ENCODE measurements at regions not wholly inside any gene's neighbourhood (a gene's known extent, or its start where the extent isn't known, plus 50 kb on each side); places are given as distances from the start of the nearest gene placed in this dataset.
"Not testable (repeated sequence)": the region's sequence is repeated elsewhere in the genome, so short reads cannot be mapped to it uniquely, and the experiment has no call there.

DNA sequence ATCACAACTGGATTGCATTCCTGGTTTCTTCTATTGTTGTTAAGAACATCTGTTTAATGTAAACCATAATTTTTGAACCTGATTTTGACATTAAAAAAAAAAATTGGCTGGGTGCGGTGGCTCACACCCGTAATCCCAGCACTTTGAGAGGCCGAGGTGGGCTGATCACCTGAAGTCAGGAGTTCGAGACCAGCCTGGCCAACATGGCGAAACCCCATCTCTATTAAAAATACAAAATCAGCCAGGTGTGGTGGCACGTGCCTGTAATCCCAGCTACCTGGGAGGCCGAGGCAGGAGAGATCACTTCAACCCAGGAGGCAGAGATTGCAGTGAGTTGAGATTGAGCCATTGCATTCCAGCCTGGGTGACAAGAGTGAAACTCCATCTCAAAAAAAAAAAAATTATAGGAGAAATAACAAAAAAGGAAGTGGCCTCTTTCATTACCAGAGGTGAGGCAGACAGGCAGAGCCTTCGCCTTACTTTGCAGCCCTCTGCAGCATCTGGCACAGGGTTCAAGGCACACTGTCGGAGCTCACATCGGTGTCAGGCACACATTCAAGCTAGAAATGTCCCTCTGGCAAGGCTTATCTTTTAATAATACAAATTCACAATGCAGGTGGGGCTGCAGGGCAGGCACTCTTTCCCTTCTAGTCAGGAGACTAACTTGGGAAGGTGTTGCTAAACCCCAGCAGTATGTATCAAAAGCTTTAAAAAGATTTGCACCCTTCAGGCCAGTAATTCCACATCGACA is 108.5 kb downstream of the TUBA3C start:
- not testable (repeated sequence) for H3K27me3 Mint-ChIP-seq (ENCODE audit: insufficient read depth); H3K4me1 Mint-ChIP-seq (ENCODE audit: low read depth)

DNA sequence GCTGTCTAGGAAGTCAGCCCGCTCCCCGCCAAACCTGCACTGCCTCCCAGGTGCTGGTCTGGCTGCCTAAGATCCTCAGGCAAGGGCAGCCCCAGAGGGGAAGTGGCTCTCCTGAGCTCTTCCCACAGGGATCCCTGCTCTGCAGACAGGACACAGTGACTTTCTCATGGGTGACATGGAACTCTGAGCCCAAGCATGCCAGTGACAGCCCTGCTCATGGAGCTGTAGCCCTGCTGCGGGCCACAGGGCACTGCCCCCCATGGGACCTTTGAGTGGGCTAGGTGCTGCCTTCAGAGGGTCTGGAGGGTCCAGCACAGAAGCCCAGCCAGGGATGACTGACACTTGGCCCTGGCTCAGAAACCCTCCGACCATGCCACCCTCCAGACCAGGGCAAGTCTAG is 109.1 kb downstream of the TUBA3C start:
- H3K4me1 Mint-ChIP-seq (ENCODE audit: low read depth) = no peaks in the 10 kb centered on the region
- H3K27me3 Mint-ChIP-seq (ENCODE audit: insufficient read depth) = no peaks in the 10 kb centered on the region
- intact Hi-C loops (cut with micrococcal nuclease) = no loop called here
- no peaks in the 10 kb centered on the region for H3K36me3 Mint-ChIP-seq (ENCODE audit: low read depth)
- peaks cover 13% of the 10 kb centered on the region for H3K9me3 Mint-ChIP-seq
- H3K4me3 Mint-ChIP-seq = no peak overlapping the region
- no peak overlapping the region for H3K27ac Mint-ChIP-seq
- no peak for DNase-seq (ENCODE audit: low spot score)

More for the DNA sequence above, 108.5 kb downstream of the TUBA3C start:
- intact Hi-C loops (cut with micrococcal nuclease); DNase-seq (ENCODE audit: low spot score); H3K27ac Mint-ChIP-seq; H3K36me3 Mint-ChIP-seq (ENCODE audit: low read depth); H3K4me3 Mint-ChIP-seq: not testable (repeated sequence)
- peaks cover 14% of the 10 kb centered on the region for H3K9me3 Mint-ChIP-seq

DNA sequence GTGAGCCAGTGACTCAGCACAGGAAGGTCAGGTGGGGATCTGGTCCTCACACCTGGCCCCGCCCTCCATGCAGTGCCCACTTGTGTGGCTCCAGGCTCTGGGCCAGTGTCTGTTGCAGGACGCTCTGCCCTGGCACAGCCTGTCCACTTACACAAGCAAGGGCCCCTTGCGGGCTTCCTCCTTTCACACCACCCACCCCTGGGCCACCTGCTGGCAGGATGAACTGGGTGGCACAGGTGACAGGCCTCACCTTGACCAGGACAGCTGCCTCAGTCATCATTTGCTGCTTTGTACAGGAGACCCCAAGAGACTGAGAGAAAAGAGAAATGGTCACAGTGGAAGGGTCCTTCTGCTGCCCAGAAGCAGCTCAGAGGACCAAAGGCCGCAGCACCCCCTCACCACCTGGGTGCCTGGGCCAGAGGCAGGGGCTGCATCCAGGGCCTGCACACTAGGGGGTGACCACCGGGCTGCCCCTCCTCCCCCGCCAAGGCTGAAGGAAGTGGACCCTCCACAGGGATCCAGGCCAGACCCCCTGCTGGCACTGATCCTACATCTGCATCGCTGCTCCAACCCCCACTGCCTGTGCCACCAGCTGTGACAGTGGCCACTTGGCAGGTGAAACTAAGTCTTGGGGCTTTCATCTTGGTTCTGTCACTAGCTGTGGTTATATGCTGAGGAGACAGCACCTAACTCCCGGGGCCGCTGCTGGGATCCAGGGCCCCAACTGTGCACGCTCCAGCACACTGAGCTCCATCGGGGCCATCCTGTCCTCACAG is 110.3 kb downstream of the TUBA3C start:
- no peaks in the 10 kb centered on the region for H3K36me3 Mint-ChIP-seq (ENCODE audit: low read depth)
- H3K4me1 Mint-ChIP-seq (ENCODE audit: low read depth) = no peaks in the 10 kb centered on the region
- H3K27me3 Mint-ChIP-seq (ENCODE audit: insufficient read depth) = no peaks in the 10 kb centered on the region
- no peak overlapping the region for H3K27ac Mint-ChIP-seq
- H3K4me3 Mint-ChIP-seq = no peak overlapping the region
- DNase-seq (ENCODE audit: low spot score) = no peak
- intact Hi-C loops (cut with micrococcal nuclease) = no loop called here
- H3K9me3 Mint-ChIP-seq = peaks cover 9% of the 10 kb centered on the region

DNA sequence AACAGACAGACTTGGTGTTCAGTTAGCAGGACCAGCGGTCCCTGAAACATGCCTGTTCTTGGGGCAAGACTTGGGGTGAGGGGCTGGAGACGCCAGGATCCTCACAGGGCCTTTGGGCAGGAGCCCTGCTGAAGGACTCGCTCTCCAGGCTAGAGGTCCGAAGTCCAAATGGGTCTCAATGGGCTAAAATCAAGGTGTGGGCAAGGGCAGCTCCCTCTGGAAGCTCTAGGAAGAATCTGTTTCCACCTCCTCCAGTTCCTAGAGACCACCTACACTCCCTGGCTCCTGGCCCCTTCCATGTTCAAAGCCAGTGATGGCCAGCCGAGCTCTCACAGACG is 111.3 kb downstream of the TUBA3C start:
- Mint-ChIP-seq H3K27ac (no peak overlapping the region), H3K9me3 (peaks cover 15% of the 10 kb centered on the region), H3K4me1 (ENCODE audit: low read depth) (no peaks in the 10 kb centered on the region), H3K36me3 (ENCODE audit: low read depth) (no peaks in the 10 kb centered on the region), H3K4me3 (no peak overlapping the region), H3K27me3 (ENCODE audit: insufficient read depth) (no peaks in the 10 kb centered on the region)
- intact Hi-C loops (cut with micrococcal nuclease) = no loop called here
- no peak for DNase-seq (ENCODE audit: low spot score)

DNA sequence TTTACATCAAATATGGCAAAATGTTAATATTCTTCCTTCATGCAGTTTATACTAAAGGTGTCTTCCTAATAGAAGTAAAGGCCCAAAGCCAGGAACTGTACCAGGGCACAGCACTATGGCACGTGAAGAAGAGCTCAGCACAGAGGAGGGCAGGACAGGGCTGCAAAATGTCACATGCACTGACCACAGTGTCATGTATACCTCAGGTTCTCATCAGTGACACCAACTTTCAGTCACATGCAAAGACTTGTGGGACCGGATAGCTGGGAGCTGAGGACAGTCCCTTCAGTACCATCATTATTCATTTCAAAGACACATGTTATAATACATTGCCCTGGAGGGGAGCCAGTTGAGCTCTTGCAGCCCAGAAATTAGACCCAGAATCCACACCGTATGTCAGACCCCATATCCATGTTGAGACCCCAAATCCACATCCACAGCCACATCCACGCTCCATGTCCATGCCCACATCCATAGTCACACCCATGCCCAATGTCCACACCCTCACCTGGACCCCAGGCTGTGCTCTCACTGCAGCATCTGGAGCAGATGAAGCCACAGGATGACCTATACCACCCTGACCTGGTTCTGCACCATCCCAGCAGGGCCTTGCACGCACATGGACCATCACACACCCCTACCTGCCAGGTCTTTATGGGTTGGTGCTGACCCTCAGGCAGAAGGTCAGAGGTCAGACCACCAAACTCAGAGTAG is 111.8 kb downstream of the TUBA3C start:
- Mint-ChIP-seq H3K4me3 (no peak overlapping the region), H3K27ac (no peak overlapping the region), H3K27me3 (ENCODE audit: insufficient read depth) (no peaks in the 10 kb centered on the region), H3K4me1 (ENCODE audit: low read depth) (no peaks in the 10 kb centered on the region), H3K9me3 (peaks cover 15% of the 10 kb centered on the region), H3K36me3 (ENCODE audit: low read depth) (no peaks in the 10 kb centered on the region)
- intact Hi-C loops (cut with micrococcal nuclease) = no loop called here
- no peak for DNase-seq (ENCODE audit: low spot score)

DNA sequence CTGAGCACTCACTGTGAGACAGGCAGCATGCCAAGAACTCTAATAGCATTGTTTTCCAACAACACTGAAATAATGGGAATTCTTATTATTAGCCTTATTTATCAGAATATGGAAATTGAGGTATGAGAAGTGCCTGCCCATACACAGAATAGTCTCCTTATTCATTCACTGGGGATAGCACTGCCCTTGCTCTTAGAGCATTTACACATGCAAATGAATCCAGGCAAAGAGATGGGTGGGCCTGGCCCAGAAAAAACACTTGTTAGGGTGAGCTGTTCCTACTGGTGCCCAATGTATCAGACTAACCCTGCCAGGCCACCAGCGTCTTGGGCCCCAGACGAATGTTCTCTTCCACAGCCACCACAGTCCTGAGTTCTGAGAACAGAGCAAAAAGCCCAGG is 112.9 kb downstream of the TUBA3C start:
- DNase-seq (ENCODE audit: low spot score) = no peak
- intact Hi-C loops (cut with micrococcal nuclease) = no loop called here
- no peak overlapping the region for H3K27ac Mint-ChIP-seq
- no peaks in the 10 kb centered on the region for H3K36me3 Mint-ChIP-seq (ENCODE audit: low read depth)
- H3K27me3 Mint-ChIP-seq (ENCODE audit: insufficient read depth) = no peaks in the 10 kb centered on the region
- no peak overlapping the region for H3K4me3 Mint-ChIP-seq
- H3K9me3 Mint-ChIP-seq = peaks cover 20% of the 10 kb centered on the region
- H3K4me1 Mint-ChIP-seq (ENCODE audit: low read depth) = no peaks in the 10 kb centered on the region

DNA sequence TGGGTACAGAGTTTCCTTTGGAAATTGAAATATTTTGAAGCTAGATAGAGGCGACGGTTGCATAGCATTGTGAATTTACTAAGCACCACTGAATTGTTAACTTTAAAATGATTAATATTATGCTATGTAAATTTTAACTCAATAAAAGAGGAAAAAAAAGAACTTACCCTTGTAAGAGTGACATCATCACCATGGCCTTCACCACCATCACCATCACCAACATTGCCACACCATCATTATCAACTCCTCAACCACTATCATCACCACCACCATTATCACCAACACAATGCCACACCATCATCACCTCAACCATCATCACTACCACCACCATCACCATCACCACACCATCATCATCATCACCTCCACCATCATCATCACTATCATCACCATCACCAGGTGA is 113.9 kb downstream of the TUBA3C start:
- H3K27me3 Mint-ChIP-seq (ENCODE audit: insufficient read depth) = no peaks in the 10 kb centered on the region
- DNase-seq (ENCODE audit: low spot score) = no peak
- no peaks in the 10 kb centered on the region for H3K36me3 Mint-ChIP-seq (ENCODE audit: low read depth)
- no peaks in the 10 kb centered on the region for H3K4me1 Mint-ChIP-seq (ENCODE audit: low read depth)
- H3K9me3 Mint-ChIP-seq = peaks cover 25% of the 10 kb centered on the region
- intact Hi-C loops (cut with micrococcal nuclease) = no loop called here
- H3K4me3 Mint-ChIP-seq = no peak overlapping the region
- no peak overlapping the region for H3K27ac Mint-ChIP-seq

DNA sequence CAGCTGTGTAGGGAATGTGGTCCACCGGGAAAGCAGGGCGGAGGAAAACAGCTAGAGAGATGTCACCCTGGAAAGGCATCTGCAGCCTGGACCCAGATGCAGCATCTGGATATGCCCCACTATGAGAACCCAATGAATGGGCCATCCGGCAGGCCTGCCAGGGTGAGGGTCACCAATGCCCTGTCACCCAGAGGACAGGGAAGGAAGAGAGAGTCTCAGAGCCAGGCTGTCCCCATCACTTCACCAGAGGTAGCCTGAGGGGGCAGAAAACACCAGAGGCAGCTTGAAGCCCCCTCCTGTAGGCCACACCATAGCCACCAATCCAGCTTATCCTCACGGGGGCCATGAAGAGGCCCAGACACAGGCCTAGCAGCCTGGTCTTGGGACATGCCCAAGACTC is 118.8 kb downstream of the TUBA3C start:
- intact Hi-C loops (cut with micrococcal nuclease) = no loop called here
- H3K9me3 Mint-ChIP-seq = peaks cover 27% of the 10 kb centered on the region
- H3K4me1 Mint-ChIP-seq (ENCODE audit: low read depth) = no peaks in the 10 kb centered on the region
- no peak overlapping the region for H3K4me3 Mint-ChIP-seq
- H3K27ac Mint-ChIP-seq = no peak overlapping the region
- H3K27me3 Mint-ChIP-seq (ENCODE audit: insufficient read depth) = no peaks in the 10 kb centered on the region
- no peaks in the 10 kb centered on the region for H3K36me3 Mint-ChIP-seq (ENCODE audit: low read depth)
- DNase-seq (ENCODE audit: low spot score) = no peak

DNA sequence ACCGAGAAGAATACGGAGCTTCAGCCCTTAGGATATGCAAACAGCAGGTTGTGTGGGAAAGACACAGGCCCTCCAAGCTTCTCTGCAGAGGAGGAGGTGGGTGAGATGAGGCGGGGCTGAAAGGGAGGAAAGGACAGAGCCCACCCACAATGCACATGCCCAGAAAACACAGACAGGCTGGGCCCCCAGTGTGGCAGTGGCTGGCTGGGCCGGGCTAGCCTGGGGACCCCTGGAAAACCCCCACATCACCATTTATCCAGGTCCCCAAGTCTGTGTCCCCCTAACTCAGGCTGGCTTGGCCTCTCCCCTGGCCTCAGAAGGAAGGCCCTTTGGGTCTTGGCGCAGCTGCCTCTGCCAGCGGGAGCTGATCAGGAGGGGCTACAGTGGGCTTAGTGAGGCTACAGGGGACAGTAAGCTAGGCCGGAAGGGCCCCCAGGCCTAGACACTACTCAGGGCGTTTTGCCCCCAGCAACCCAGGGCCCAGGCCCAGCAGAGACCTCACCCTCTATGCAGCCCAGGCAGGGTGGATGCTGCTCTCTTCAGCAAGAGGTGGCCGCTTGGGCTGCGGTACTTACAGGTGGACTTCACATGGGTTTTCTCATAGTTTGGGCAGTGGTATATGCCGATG is 119.5 kb downstream of the TUBA3C start:
- Mint-ChIP-seq H3K4me3 (no peak overlapping the region), H3K4me1 (ENCODE audit: low read depth) (no peaks in the 10 kb centered on the region), H3K9me3 (peaks cover 27% of the 10 kb centered on the region), H3K36me3 (ENCODE audit: low read depth) (no peaks in the 10 kb centered on the region), H3K27ac (no peak overlapping the region), H3K27me3 (ENCODE audit: insufficient read depth) (no peaks in the 10 kb centered on the region)
- DNase-seq (ENCODE audit: low spot score) = no peak
- intact Hi-C loops (cut with micrococcal nuclease) = no loop called here

DNA sequence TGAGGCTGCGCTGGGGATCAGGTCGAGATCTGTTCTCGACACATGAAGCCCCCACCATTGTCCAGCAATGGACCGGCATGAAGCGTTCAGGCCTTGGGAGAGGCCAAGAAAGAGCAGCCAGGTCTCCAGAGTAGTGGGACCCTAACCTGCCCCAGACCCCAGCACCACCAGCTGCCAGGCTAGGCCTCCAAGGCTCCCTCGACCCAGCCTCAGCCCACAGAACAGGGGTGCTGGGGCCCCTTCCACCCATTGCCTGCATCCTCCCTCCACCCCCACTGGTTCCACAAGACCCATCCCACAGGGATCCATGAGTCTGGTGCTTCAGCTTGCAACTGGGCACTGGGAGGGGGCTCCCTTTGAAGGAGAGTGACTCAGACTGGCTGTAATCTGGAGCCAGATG is 120.3 kb downstream of the TUBA3C start:
- Mint-ChIP-seq H3K9me3 (peaks cover 26% of the 10 kb centered on the region), H3K4me1 (ENCODE audit: low read depth) (no peaks in the 10 kb centered on the region), H3K27ac (no peak overlapping the region), H3K4me3 (no peak overlapping the region), H3K27me3 (ENCODE audit: insufficient read depth) (no peaks in the 10 kb centered on the region), H3K36me3 (ENCODE audit: low read depth) (no peaks in the 10 kb centered on the region)
- no peak for DNase-seq (ENCODE audit: low spot score)
- intact Hi-C loops (cut with micrococcal nuclease) = no loop called here

DNA sequence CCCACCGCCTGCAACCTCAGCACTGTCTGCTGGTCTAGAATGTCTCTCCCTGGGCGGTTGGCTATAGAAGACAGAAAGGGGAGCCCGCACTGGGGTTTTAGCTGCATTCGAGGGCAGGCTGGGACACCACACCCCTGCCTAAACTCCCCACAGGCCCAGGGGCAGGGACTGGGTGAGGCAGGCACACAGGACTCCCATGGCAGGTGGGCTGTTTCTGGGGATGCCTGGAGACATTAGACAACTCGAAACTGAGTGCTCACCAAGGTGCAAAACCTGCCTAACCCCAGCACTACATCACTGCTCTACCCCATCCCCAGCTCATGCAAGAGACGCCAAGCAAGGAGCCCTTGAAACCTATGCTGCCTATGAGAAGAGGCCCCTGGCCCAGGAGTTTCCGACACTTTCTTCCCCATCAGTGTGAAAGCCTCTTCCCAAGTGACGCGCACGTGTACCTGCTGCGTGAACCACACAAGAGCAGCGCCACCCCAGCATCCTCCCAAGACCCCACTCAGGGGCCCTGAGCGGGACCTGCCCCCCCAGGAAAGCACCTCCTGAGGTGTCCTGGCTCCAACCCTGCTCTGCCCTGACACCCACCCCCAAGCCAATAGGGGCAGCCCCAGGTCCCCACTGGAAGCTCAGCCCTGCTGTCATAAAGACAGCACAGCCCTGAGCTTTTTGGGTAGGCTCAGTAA is 121.2 kb downstream of the TUBA3C start:
- no peak for DNase-seq (ENCODE audit: low spot score)
- intact Hi-C loops (cut with micrococcal nuclease) = no loop called here
- H3K9me3 Mint-ChIP-seq = peaks cover 21% of the 10 kb centered on the region
- no peaks in the 10 kb centered on the region for H3K36me3 Mint-ChIP-seq (ENCODE audit: low read depth)
- H3K27me3 Mint-ChIP-seq (ENCODE audit: insufficient read depth) = no peaks in the 10 kb centered on the region
- no peak overlapping the region for H3K4me3 Mint-ChIP-seq
- H3K4me1 Mint-ChIP-seq (ENCODE audit: low read depth) = no peaks in the 10 kb centered on the region
- no peak overlapping the region for H3K27ac Mint-ChIP-seq

DNA sequence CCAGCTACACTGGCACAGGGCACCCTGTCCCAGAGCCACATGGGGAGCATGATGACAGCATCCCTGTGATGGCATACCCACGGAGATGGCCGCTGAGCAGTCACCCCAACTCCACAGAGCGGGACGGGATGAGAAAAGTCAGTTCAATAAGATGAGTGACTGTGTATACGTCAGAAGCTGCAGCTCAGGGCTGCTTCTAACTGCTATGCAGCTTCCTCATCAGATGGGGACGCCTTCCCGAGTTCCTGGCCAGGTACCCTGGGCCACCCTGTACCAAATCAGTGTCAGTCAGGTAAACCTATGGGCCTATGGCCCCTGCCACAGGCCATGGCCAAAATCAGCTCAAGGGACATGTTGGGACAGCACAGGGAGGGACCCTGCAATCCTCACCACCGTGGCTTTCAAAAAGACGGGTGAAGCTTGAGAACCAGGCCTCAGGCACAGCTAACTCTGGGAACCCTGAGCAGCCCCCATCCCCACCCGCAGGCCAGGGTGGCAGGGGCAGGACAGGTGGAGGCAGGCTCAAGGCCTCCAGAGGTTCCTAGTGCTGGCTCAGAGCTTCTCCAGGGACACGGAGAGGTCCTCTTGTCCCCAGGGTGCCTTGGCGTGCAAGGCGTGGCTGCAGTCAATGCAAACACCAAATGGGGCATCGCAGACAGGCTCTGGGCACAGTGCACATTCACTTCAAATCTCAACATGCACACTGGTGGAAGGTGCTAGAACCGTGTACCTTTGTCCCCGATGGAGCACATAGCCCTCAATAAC is 122.4 kb downstream of the TUBA3C start:
- Mint-ChIP-seq H3K27ac (no peak overlapping the region), H3K9me3 (peaks cover 15% of the 10 kb centered on the region), H3K36me3 (ENCODE audit: low read depth) (no peaks in the 10 kb centered on the region), H3K4me3 (no peak overlapping the region), H3K4me1 (ENCODE audit: low read depth) (no peaks in the 10 kb centered on the region), H3K27me3 (ENCODE audit: insufficient read depth) (no peaks in the 10 kb centered on the region)
- DNase-seq (ENCODE audit: low spot score) = no peak
- intact Hi-C loops (cut with micrococcal nuclease) = no loop called here

Data from activated T-helper 1 cell treated with anti-CD3 and anti-CD28 coated beads, Interleukin-12 subunit alpha, Interleukin-12 subunit beta, Interleukin-2, Interleukin-4 antibody, amounts not matched to agents 30 ng/mL and 10 ng/mL and 1 ng/mL, durations not matched to agents 14 hours and 24 hours and 36 hours (primary cell).